Esophagus muscularis mucosa (tissue), 4 donors: ENCODE measurements at regions not wholly inside any gene's neighbourhood (a gene's known extent, or its start where the extent isn't known, plus 50 kb on each side); places are given as distances from the start of the nearest gene placed in this dataset.

Experiments
- DNase-seq: peaks from one replicate; pipeline ENCODE4 v3.0.0-alpha.2; 2017; ENCODE audit errors: extremely low spot score
- H3K27ac ChIP-seq, 4 donors: fragments of 200-600 bp; sonication (generic); replicated peaks in 1 of 4; 1 replicate in 3 of 4; 2 replicates in 1 of 4; pipeline ENCODE4 v1.5.1; 2016 to 2019; ENCODE audit warnings: mild to moderate bottlenecking in 1 of 4
- H3K27me3 ChIP-seq, 4 donors: fragments of 200-600 bp; sonication (generic); one replicate each; pipeline versions ENCODE4 v1.5.1 to v1.6.0; 2016 to 2019
- H3K36me3 ChIP-seq, 4 donors: fragments of 200-600 bp; sonication (generic); one replicate each; pipeline ENCODE4 v1.5.1; 2016 to 2019
- H3K4me1 ChIP-seq, 4 donors: fragments of 200-600 bp; sonication (generic); one replicate each; pipeline ENCODE4 v1.5.1; 2016 to 2019
- H3K4me3 ChIP-seq, 4 donors: fragments of 200-600 bp; sonication (generic); 1 replicate in 2 of 4; 2 replicates in 2 of 4; pipeline ENCODE4 v1.5.1; 2016 to 2019; ENCODE audit warnings: mild to moderate bottlenecking in 4 of 4, moderate library complexity in 1 of 4
- H3K9me3 ChIP-seq, 4 donors: fragments of 200-600 bp; sonication (generic); 1 replicate in 3 of 4; 2 replicates in 1 of 4; pipeline ENCODE4 v1.5.1; 2016 to 2019
- EP300 ChIP-seq: sonication (generic); formaldehyde crosslinking; IDR thresholded peaks from one replicate; pipeline ENCODE4 v1.6.1; 2017; ENCODE audit warnings: antibody characterized with exemption
- POLR2A ChIP-seq: fragments of 450-650 bp; IDR thresholded peaks from one replicate; pipeline ENCODE4 v1.6.1; 2017; ENCODE audit warnings: antibody characterized with exemption, moderate library complexity, mild to moderate bottlenecking, low read depth
- POLR2AphosphoS5 ChIP-seq, 2 donors: sonication (generic); formaldehyde crosslinking; IDR thresholded peaks; one replicate each; pipeline ENCODE4 v1.6.1; 2017; ENCODE audit warnings: antibody characterized with exemption in 2 of 2
- WGBS: methylation state at CpG from one replicate; pipeline ENCODE4 v1.1.5; 2018; 5-methylcytosine and 5-hydroxymethylcytosine counted together
- intact Hi-C: fragments of 100-400 bp; cut with DNase I; formaldehyde crosslinking; loops from one replicate; pipeline ENCODE4 v1.15.1; 2023
- small RNA-seq, 3 donors: library from RNA; depleted of rRNA; stranded (forward); fragments of <200 nt; gene quantifications; one replicate each; pipeline ENCODE3, GENCODE V24; 2016
- TF ChIP-seq, protein P1 (sequence below), 3 experiments: fragments of 200-600 bp in 2 of 3; fragments of 450-650 bp in 1 of 3; sonication (generic) in 2 of 3; IDR thresholded peaks; one replicate each; pipeline ENCODE4 v1.5.1; 2017 to 2019; ENCODE audit warnings: antibody characterized with exemption in 3 of 3, mild to moderate bottlenecking in 2 of 3, moderate library complexity in 1 of 3

DNA sequence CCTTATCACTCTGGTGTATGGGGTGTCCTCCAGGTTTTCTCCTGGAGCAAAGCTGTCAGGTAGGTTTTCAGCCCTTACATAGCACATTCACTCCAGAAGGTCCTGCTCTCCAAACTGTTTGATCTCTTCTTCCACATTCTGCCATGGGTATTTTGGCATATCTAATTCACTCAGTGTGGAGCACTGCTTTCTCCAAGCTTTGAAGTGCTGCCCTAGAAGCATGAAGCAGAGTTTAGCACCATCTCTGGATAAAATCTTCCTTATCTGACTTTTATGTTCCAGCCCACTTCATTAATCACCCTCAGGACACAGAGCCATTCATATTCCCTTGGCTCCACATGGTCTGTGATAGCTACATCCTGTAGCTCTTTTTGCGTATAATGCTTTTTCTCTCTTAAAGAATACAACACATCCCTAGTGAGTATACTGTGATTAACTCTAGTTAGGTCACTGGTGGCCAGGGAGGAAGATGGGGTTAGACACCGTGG, 56.7 kb upstream of the ARHGAP28 start:
- Histone ChIP-seq H3K4me1 (no peaks in the 10 kb centered on the region), H3K4me3 (no peak overlapping the region), H3K36me3 (no peaks in the 10 kb centered on the region), H3K27me3 (no peaks in the 10 kb centered on the region), H3K9me3 (peaks cover 0 to 5% (median 0%) of the 10 kb centered on the region in 4 donors), H3K27ac (no peak overlapping the region)
- no peak for TF ChIP-seq POLR2AphosphoS5 (IDR thresholded peaks at IDR 0.05)
- no peak for DNase-seq
- WGBS, result 71% methylated on average over 2 of the region's 2 CpGs
- intact Hi-C loops, result no loop called here

DNA sequence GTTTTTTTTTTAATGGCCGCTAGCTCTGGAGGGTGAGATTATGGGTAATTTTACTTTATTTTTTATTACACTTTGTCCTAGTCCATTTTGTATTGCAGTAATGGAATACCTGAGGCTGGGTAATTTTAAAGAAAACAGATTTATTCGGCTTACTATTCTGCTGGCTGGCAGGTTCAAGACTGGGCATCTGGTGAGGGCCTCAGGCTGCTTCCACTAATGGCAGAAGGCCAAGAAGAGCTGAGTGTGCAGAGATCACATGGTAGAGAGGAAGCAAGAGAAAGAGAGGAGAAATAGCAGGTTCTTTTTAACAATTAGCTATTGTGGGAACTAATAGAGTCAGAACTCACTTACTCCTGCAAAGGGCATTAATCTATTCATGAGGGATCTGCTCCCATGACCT, 52.4 kb upstream of the ARHGAP28 start:
- WGBS, result 98% methylated on average over 2 of the region's 2 CpGs
- H3K27me3 ChIP-seq, result no peaks in the 10 kb centered on the region
- H3K27ac ChIP-seq, result no peak overlapping the region
- DNase-seq, result no peak
- TF ChIP-seq POLR2AphosphoS5 (IDR thresholded peaks at IDR 0.05) (no peak), EP300 (no peak), POLR2A (no peak)
- TF ChIP-seq, protein P1, sequence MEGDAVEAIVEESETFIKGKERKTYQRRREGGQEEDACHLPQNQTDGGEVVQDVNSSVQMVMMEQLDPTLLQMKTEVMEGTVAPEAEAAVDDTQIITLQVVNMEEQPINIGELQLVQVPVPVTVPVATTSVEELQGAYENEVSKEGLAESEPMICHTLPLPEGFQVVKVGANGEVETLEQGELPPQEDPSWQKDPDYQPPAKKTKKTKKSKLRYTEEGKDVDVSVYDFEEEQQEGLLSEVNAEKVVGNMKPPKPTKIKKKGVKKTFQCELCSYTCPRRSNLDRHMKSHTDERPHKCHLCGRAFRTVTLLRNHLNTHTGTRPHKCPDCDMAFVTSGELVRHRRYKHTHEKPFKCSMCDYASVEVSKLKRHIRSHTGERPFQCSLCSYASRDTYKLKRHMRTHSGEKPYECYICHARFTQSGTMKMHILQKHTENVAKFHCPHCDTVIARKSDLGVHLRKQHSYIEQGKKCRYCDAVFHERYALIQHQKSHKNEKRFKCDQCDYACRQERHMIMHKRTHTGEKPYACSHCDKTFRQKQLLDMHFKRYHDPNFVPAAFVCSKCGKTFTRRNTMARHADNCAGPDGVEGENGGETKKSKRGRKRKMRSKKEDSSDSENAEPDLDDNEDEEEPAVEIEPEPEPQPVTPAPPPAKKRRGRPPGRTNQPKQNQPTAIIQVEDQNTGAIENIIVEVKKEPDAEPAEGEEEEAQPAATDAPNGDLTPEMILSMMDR (IDR thresholded peaks at IDR 0.05), result no peak
- H3K9me3 ChIP-seq, result peaks cover 0 to 5% (median 0%) of the 10 kb centered on the region in 4 donors
- intact Hi-C loops, result no loop called here
- no peak overlapping the region for H3K4me3 ChIP-seq
- no peaks in the 10 kb centered on the region for H3K36me3 ChIP-seq
- H3K4me1 ChIP-seq, result no peaks in the 10 kb centered on the region

DNA sequence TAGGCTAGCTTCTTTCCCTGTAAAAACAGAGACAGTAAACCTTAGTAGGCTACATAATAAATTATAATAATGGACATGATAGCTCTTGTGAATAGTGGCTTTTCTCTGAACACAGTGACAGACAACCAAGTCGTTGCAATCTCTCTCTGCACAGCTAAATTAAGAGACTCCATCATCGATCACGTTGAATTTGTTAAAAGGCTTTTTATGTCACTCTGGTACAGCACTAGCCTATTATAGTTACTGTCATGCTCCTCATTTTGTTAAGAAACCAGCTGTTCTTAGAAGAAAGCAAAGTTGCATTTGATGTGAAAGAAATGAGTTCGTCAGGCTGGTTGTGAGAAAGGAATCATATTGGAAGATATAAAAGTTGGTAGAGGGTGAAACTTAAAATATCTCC, 50.3 kb upstream of the ARHGAP28 start:
- H3K27me3 ChIP-seq, result peaks cover 0 to 7% (median 0%) of the 10 kb centered on the region in 4 donors
- no peak overlapping the region for H3K4me3 ChIP-seq
- H3K9me3 ChIP-seq, result peaks cover 0 to 5% (median 0%) of the 10 kb centered on the region in 4 donors
- no peaks in the 10 kb centered on the region for H3K36me3 ChIP-seq
- WGBS, result 64% methylated on average over 4 of the region's 4 CpGs
- TF ChIP-seq POLR2AphosphoS5 (IDR thresholded peaks at IDR 0.05) (no peak), POLR2A (no peak), EP300 (no peak)
- TF ChIP-seq, protein P1 (IDR thresholded peaks at IDR 0.05), result no peak
- DNase-seq, result no peak
- H3K4me1 ChIP-seq, result peaks cover 0 to 8% (median 3%) of the 10 kb centered on the region in 4 donors
- no peak overlapping the region for H3K27ac ChIP-seq
- intact Hi-C loops, result no loop called here

Small RNA genes lying in the stretch of these regions (small RNA-seq; reads per million reads assigned to genes)
- 0 reads per million in 3 donors for gene RN7SL282P
